ENCODE measurements at regions not wholly inside any gene's neighbourhood (a gene's known extent, or its start where the extent isn't known, plus 50 kb on each side); places are given as distances from the start of the nearest gene placed in this dataset.

GRCh38 chr4:148962539-148963290 is 520.5 kb upstream of the NR3C2 start (continued):
- TF ChIP-seq RBBP5 (IDR thresholded peaks at IDR 0.05; ENCODE audit: borderline replicate concordance, low read depth, low read length) (no peak), SP1 (IDR thresholded peaks at IDR 0.05; ENCODE audit: low read depth, low read length) (no peak)

All from H1 (cell line).